DOHH2 (cell line): ENCODE measurements at regions not wholly inside any gene's neighbourhood (a gene's known extent, or its start where the extent isn't known, plus 50 kb on each side); places are given as distances from the start of the nearest gene placed in this dataset.

Experiments used
- H3F3A ChIP-seq: fragments of 200-600 bp; sonication (generic), shearing (Covaris generic); 2 replicates; pipeline ENCODE4 v1.6.0; 2016; ENCODE audit warnings: antibody characterized with exemption, mild to moderate bottlenecking; ENCODE audit not compliant: control insufficient read depth, insufficient read depth
- H3K27ac ChIP-seq: fragments of 200-600 bp; sonication (generic); 2 replicates; pipeline ENCODE4 v1.5.1; 2014; ENCODE audit warnings: low read depth, mild to moderate bottlenecking, low read length, moderate library complexity
- H3K27me3 ChIP-seq: fragments of 200-600 bp; sonication (generic); 2 replicates; pipeline ENCODE4 v1.6.1; 2014; ENCODE audit warnings: mild to moderate bottlenecking, low read length, mixed read lengths; ENCODE audit not compliant: control insufficient read depth
- H3K36me3 ChIP-seq: fragments of 200-600 bp; sonication (generic); 2 replicates; pipeline ENCODE4 v1.6.1; 2014; ENCODE audit warnings: mild to moderate bottlenecking, low read length, moderate library complexity, mixed read lengths; ENCODE audit not compliant: control insufficient read depth
- H3K4me1 ChIP-seq: fragments of 200-600 bp; sonication (generic); 2 replicates; pipeline ENCODE4 v1.6.1; 2014; ENCODE audit warnings: mild to moderate bottlenecking, low read length, mixed read lengths; ENCODE audit not compliant: control insufficient read depth
- H3K4me2 ChIP-seq: fragments of 200-600 bp; sonication (generic); 2 replicates; pipeline ENCODE4 v1.6.0; 2014; ENCODE audit warnings: mild to moderate bottlenecking, low read length, moderate library complexity
- H3K4me3 ChIP-seq: fragments of 200-600 bp; sonication (generic); 2 replicates; pipeline ENCODE4 v1.5.1; 2014; ENCODE audit warnings: mild to moderate bottlenecking, low read length, mixed read lengths
- H3K79me2 ChIP-seq: fragments of 200-600 bp; sonication (generic); 2 replicates; pipeline ENCODE4 v1.6.1; 2014; ENCODE audit warnings: mild to moderate bottlenecking, low read length, mixed read lengths; ENCODE audit not compliant: control insufficient read depth
- H3K9me2 ChIP-seq: fragments of 200-600 bp; sonication (generic); replicated peaks from 2 replicates; pipeline ENCODE4 v1.6.1; 2014; ENCODE audit warnings: mild to moderate bottlenecking, low read length, mixed read lengths; ENCODE audit not compliant: control insufficient read depth
- H3K9me3 ChIP-seq: fragments of 200-600 bp; sonication (generic); 2 replicates; pipeline ENCODE4 v1.6.1; 2014; ENCODE audit warnings: antibody characterized with exemption, low read length, mixed read lengths; ENCODE audit not compliant: control insufficient read depth, insufficient read depth
- H4K20me1 ChIP-seq: fragments of 200-600 bp; sonication (generic); 2 replicates; pipeline ENCODE4 v1.6.0; 2014; ENCODE audit warnings: low read depth, mild to moderate bottlenecking, antibody characterized with exemption, low read length, moderate library complexity; ENCODE audit not compliant: control insufficient read depth, insufficient read depth
- CTCF ChIP-seq: fragments of 200-600 bp; sonication (generic); IDR thresholded peaks from one replicate; pipeline ENCODE4 v1.5.1; 2014; ENCODE audit warnings: antibody characterized with exemption, mild to moderate bottlenecking, low read depth, low read length; ENCODE audit not compliant: poor library complexity, severe bottlenecking
- EZH2phosphoT487 ChIP-seq: fragments of 200-600 bp; sonication (generic); IDR thresholded peaks from 2 replicates; pipeline ENCODE4 v1.6.1; 2017; ENCODE audit warnings: borderline replicate concordance, mild to moderate bottlenecking, antibody characterized with exemption, low read length, moderate library complexity, mixed read lengths

- TF ChIP-seq EZH2phosphoT487 (no peak), CTCF (no peak)
- H3K4me3 ChIP-seq: no peak overlapping the region
- H3K27ac ChIP-seq: no peak overlapping the region
- no peaks in the 10 kb centered on the region for H3K9me2 ChIP-seq
- no peaks in the 10 kb centered on the region for H3K4me1 ChIP-seq
- no peaks in the 10 kb centered on the region; the same call in 1 of the 2 replicates for H3K27me3 ChIP-seq
- H3F3A ChIP-seq: no peaks in the 10 kb centered on the region
- H3K4me2 ChIP-seq: no peak overlapping the region
- no peaks in the 10 kb centered on the region for H3K9me3 ChIP-seq
- H3K79me2 ChIP-seq: no peaks in the 10 kb centered on the region
- no peaks in the 10 kb centered on the region for H4K20me1 ChIP-seq
- no peaks in the 10 kb centered on the region for H3K36me3 ChIP-seq
These were observed 110.7 kb upstream of the C2CD4B start for GRCh38 chr15:62275831-62276230.

GRCh38 chr15:62277816-62278394, 112.8 kb upstream of the C2CD4B start:
- Histone ChIP-seq H3F3A (no peaks in the 10 kb centered on the region), H3K9me3 (no peaks in the 10 kb centered on the region), H3K4me1 (no peaks in the 10 kb centered on the region), H3K79me2 (no peaks in the 10 kb centered on the region), H3K27me3 (no peaks in the 10 kb centered on the region; the same call in 1 of the 2 replicates), H3K36me3 (no peaks in the 10 kb centered on the region), H3K9me2 (no peaks in the 10 kb centered on the region), H3K4me2 (no peak overlapping the region), H3K27ac (no peak overlapping the region), H3K4me3 (no peak overlapping the region), H4K20me1 (no peaks in the 10 kb centered on the region)
- TF ChIP-seq EZH2phosphoT487 (no peak), CTCF (no peak)

- Histone ChIP-seq H3K9me2 (no peaks in the 10 kb centered on the region), H3K27ac (no peak overlapping the region), H3K9me3 (no peaks in the 10 kb centered on the region), H3F3A (no peaks in the 10 kb centered on the region), H3K79me2 (no peaks in the 10 kb centered on the region), H3K4me2 (no peak overlapping the region), H3K4me3 (no peak overlapping the region), H3K4me1 (no peaks in the 10 kb centered on the region), H4K20me1 (no peaks in the 10 kb centered on the region), H3K27me3 (no peaks in the 10 kb centered on the region; the same call in 1 of the 2 replicates), H3K36me3 (no peaks in the 10 kb centered on the region)
- TF ChIP-seq EZH2phosphoT487: no peak
- no peak for TF ChIP-seq CTCF
These were observed 113.4 kb upstream of the C2CD4B start for GRCh38 chr15:62278534-62278933.

GRCh38 chr15:62279041-62279440, 114.0 kb upstream of the C2CD4B start:
- H3K4me2 ChIP-seq: no peak overlapping the region
- no peaks in the 10 kb centered on the region for H3K79me2 ChIP-seq
- H3F3A ChIP-seq: no peaks in the 10 kb centered on the region
- no peak overlapping the region for H3K27ac ChIP-seq
- TF ChIP-seq CTCF (no peak), EZH2phosphoT487 (no peak)
- H3K4me3 ChIP-seq: no peak overlapping the region
- H4K20me1 ChIP-seq: no peaks in the 10 kb centered on the region
- no peaks in the 10 kb centered on the region; the same call in 1 of the 2 replicates for H3K27me3 ChIP-seq
- H3K9me3 ChIP-seq: no peaks in the 10 kb centered on the region
- no peaks in the 10 kb centered on the region for H3K4me1 ChIP-seq
- no peaks in the 10 kb centered on the region for H3K36me3 ChIP-seq
- no peaks in the 10 kb centered on the region for H3K9me2 ChIP-seq
